ENCODE measurements at regions not wholly inside any gene's neighbourhood (a gene's known extent, or its start where the extent isn't known, plus 50 kb on each side); places are given as distances from the start of the nearest gene placed in this dataset.

GRCh38 chr2:163142618-163143017 is 304.1 kb upstream of the KCNH7 start:
- WGBS (ENCODE audit: extremely low coverage, insufficient coverage, insufficient read length): no CpG with 5 or more reads among the region's 2 CpGs
- Histone ChIP-seq H3K79me2 (ENCODE audit: control insufficient read depth, insufficient read depth, low read length, poor library complexity) (no peaks in the 10 kb centered on the region), H3K4me2 (ENCODE audit: low read length) (no peak overlapping the region), H3K23ac (ENCODE audit: low read length) (no peak overlapping the region), H3K9me3 (ENCODE audit: insufficient read depth, low read depth, low read length) (peaks cover under 1% of the 10 kb centered on the region), H2BK5ac (ENCODE audit: low read depth, low read length, poor library complexity) (no peak overlapping the region), H3K27me3 (ENCODE audit: insufficient read depth, low read length) (no peaks in the 10 kb centered on the region), H3K4me3 (ENCODE audit: low read depth, low read length) (no peak overlapping the region), H4K12ac (ENCODE audit: low read depth, low read length) (no peak overlapping the region), H3K9ac (ENCODE audit: low read length) (no peak overlapping the region), H3K14ac (ENCODE audit: low read length) (no peak overlapping the region), H3K79me1 (ENCODE audit: low read length) (no peaks in the 10 kb centered on the region), H3K18ac (ENCODE audit: low read length) (no peak overlapping the region), H2AK5ac (ENCODE audit: low read length) (no peak overlapping the region), H3K4ac (ENCODE audit: low read depth, low read length) (no peak overlapping the region), H2BK120ac (ENCODE audit: insufficient read depth, low read length, poor library complexity) (no peak overlapping the region), H3K4me1 (ENCODE audit: control insufficient read depth in 1 of 2, insufficient read depth in 2 of 2, low read length in 2 of 2) (no peaks in the 10 kb centered on the region), H4K91ac (ENCODE audit: low read depth, low read length) (no peak overlapping the region), H4K8ac (ENCODE audit: low read depth, low read length) (no peak overlapping the region), H2BK12ac (ENCODE audit: low read length) (no peak overlapping the region), H3K36me3 (ENCODE audit: control insufficient read depth in 1 of 2, insufficient read depth in 2 of 2, low read length in 2 of 2) (no peaks in the 10 kb centered on the region), H3K27ac (ENCODE audit: low read depth, low read length) (no peak overlapping the region), H2AFZ (ENCODE audit: insufficient read depth, low read length, poor library complexity) (no peak overlapping the region)
- DNase-seq: no peak

GRCh38 chr2:163138947-163139346 is 300.4 kb upstream of the KCNH7 start:
- Histone ChIP-seq H3K79me1 (ENCODE audit: low read length) (no peaks in the 10 kb centered on the region), H3K4me3 (ENCODE audit: low read depth, low read length) (no peak overlapping the region), H3K9me3 (ENCODE audit: insufficient read depth, low read depth, low read length) (no peaks in the 10 kb centered on the region), H3K18ac (ENCODE audit: low read length) (no peak overlapping the region), H4K91ac (ENCODE audit: low read depth, low read length) (no peak overlapping the region), H2BK12ac (ENCODE audit: low read length) (no peak overlapping the region), H3K9ac (ENCODE audit: low read length) (no peak overlapping the region), H2BK120ac (ENCODE audit: insufficient read depth, low read length, poor library complexity) (no peak overlapping the region), H3K27ac (ENCODE audit: low read depth, low read length) (no peak overlapping the region), H4K12ac (ENCODE audit: low read depth, low read length) (no peak overlapping the region), H3K4me1 (ENCODE audit: control insufficient read depth in 1 of 2, insufficient read depth in 2 of 2, low read length in 2 of 2) (no peaks in the 10 kb centered on the region), H2AK5ac (ENCODE audit: low read length) (no peak overlapping the region), H4K8ac (ENCODE audit: low read depth, low read length) (no peak overlapping the region), H3K4ac (ENCODE audit: low read depth, low read length) (no peak overlapping the region), H3K4me2 (ENCODE audit: low read length) (no peak overlapping the region), H3K27me3 (ENCODE audit: insufficient read depth, low read length) (no peaks in the 10 kb centered on the region), H2AFZ (ENCODE audit: insufficient read depth, low read length, poor library complexity) (no peak overlapping the region), H3K23ac (ENCODE audit: low read length) (no peak overlapping the region), H3K14ac (ENCODE audit: low read length) (no peak overlapping the region), H3K36me3 (ENCODE audit: control insufficient read depth in 1 of 2, insufficient read depth in 2 of 2, low read length in 2 of 2) (no peaks in the 10 kb centered on the region), H3K79me2 (ENCODE audit: control insufficient read depth, insufficient read depth, low read length, poor library complexity) (no peaks in the 10 kb centered on the region), H2BK5ac (ENCODE audit: low read depth, low read length, poor library complexity) (no peak overlapping the region)
- DNase-seq: no peak
- WGBS (ENCODE audit: extremely low coverage, insufficient coverage, insufficient read length): no CpG with 5 or more reads among the region's 2 CpGs

- Histone ChIP-seq H3K23ac (ENCODE audit: low read length) (no peak overlapping the region), H3K4me1 (ENCODE audit: control insufficient read depth in 1 of 2, insufficient read depth in 2 of 2, low read length in 2 of 2) (no peaks in the 10 kb centered on the region), H3K27me3 (ENCODE audit: insufficient read depth, low read length) (no peaks in the 10 kb centered on the region), H3K4me3 (ENCODE audit: low read depth, low read length) (no peak overlapping the region), H4K8ac (ENCODE audit: low read depth, low read length) (no peak overlapping the region), H3K27ac (ENCODE audit: low read depth, low read length) (no peak overlapping the region), H2AK5ac (ENCODE audit: low read length) (no peak overlapping the region), H3K18ac (ENCODE audit: low read length) (no peak overlapping the region), H4K12ac (ENCODE audit: low read depth, low read length) (no peak overlapping the region), H3K9me3 (ENCODE audit: insufficient read depth, low read depth, low read length) (no peaks in the 10 kb centered on the region), H3K4ac (ENCODE audit: low read depth, low read length) (no peak overlapping the region), H3K79me1 (ENCODE audit: low read length) (no peaks in the 10 kb centered on the region), H3K36me3 (ENCODE audit: control insufficient read depth in 1 of 2, insufficient read depth in 2 of 2, low read length in 2 of 2) (no peaks in the 10 kb centered on the region), H3K9ac (ENCODE audit: low read length) (no peak overlapping the region), H3K79me2 (ENCODE audit: control insufficient read depth, insufficient read depth, low read length, poor library complexity) (no peaks in the 10 kb centered on the region), H2BK120ac (ENCODE audit: insufficient read depth, low read length, poor library complexity) (no peak overlapping the region), H3K4me2 (ENCODE audit: low read length) (no peak overlapping the region), H2AFZ (ENCODE audit: insufficient read depth, low read length, poor library complexity) (no peak overlapping the region), H2BK12ac (ENCODE audit: low read length) (no peak overlapping the region), H3K14ac (ENCODE audit: low read length) (no peak overlapping the region), H4K91ac (ENCODE audit: low read depth, low read length) (no peak overlapping the region), H2BK5ac (ENCODE audit: low read depth, low read length, poor library complexity) (no peak overlapping the region)
- no peak for DNase-seq
- WGBS (ENCODE audit: extremely low coverage, insufficient coverage, insufficient read length): no CpG with 5 or more reads among the region's 1 CpG
These were observed 296.7 kb upstream of the KCNH7 start for GRCh38 chr2:163135256-163135655.

- Histone ChIP-seq H3K27ac (ENCODE audit: low read depth, low read length) (no peak overlapping the region), H4K91ac (ENCODE audit: low read depth, low read length) (no peak overlapping the region), H4K8ac (ENCODE audit: low read depth, low read length) (no peak overlapping the region), H3K9ac (ENCODE audit: low read length) (no peak overlapping the region), H2AFZ (ENCODE audit: insufficient read depth, low read length, poor library complexity) (no peak overlapping the region), H2BK5ac (ENCODE audit: low read depth, low read length, poor library complexity) (no peak overlapping the region), H3K4me3 (ENCODE audit: low read depth, low read length) (no peak overlapping the region), H3K18ac (ENCODE audit: low read length) (no peak overlapping the region), H3K4me1 (ENCODE audit: control insufficient read depth in 1 of 2, insufficient read depth in 2 of 2, low read length in 2 of 2) (no peaks in the 10 kb centered on the region), H3K36me3 (ENCODE audit: control insufficient read depth in 1 of 2, insufficient read depth in 2 of 2, low read length in 2 of 2) (no peaks in the 10 kb centered on the region), H2BK120ac (ENCODE audit: insufficient read depth, low read length, poor library complexity) (no peak overlapping the region), H2AK5ac (ENCODE audit: low read length) (no peak overlapping the region), H3K27me3 (ENCODE audit: insufficient read depth, low read length) (no peaks in the 10 kb centered on the region), H3K79me1 (ENCODE audit: low read length) (no peaks in the 10 kb centered on the region), H3K9me3 (ENCODE audit: insufficient read depth, low read depth, low read length) (no peaks in the 10 kb centered on the region), H3K4me2 (ENCODE audit: low read length) (no peak overlapping the region), H3K4ac (ENCODE audit: low read depth, low read length) (no peak overlapping the region), H3K79me2 (ENCODE audit: control insufficient read depth, insufficient read depth, low read length, poor library complexity) (no peaks in the 10 kb centered on the region), H4K12ac (ENCODE audit: low read depth, low read length) (no peak overlapping the region), H2BK12ac (ENCODE audit: low read length) (no peak overlapping the region), H3K14ac (ENCODE audit: low read length) (no peak overlapping the region), H3K23ac (ENCODE audit: low read length) (no peak overlapping the region)
- DNase-seq: peak; percentile 64 to 69
These were observed 295.0 kb upstream of the KCNH7 start for GRCh38 chr2:163133602-163134001.
